ENCODE measurements at regions not wholly inside any gene's neighbourhood (a gene's known extent, or its start where the extent isn't known, plus 50 kb on each side); places are given as distances from the start of the nearest gene placed in this dataset.
"Not testable (repeated sequence)": the region's sequence is repeated elsewhere in the genome, so short reads cannot be mapped to it uniquely, and the experiment has no call there.

- no peak for DNase-seq
Observed at GRCh38 chr10:130929422-130930325, 381.8 kb downstream of the TCERG1L start.

GRCh38 chr10:130930821-130931220 lies 380.7 kb downstream of the TCERG1L start:
- no peak for DNase-seq

- no peak for DNase-seq
Observed at GRCh38 chr10:130931256-130931655, 380.3 kb downstream of the TCERG1L start.

- no peak for DNase-seq
Observed at GRCh38 chr10:130932326-130933007, 379.1 kb downstream of the TCERG1L start.

GRCh38 chr10:130933008-130933390 lies 378.5 kb downstream of the TCERG1L start:
- no peak for DNase-seq

- DNase-seq = no peak
Observed at GRCh38 chr10:130934293-130935127, 377.0 kb downstream of the TCERG1L start.

- no peak for DNase-seq
Observed at GRCh38 chr10:130935128-130935439, 376.4 kb downstream of the TCERG1L start.

- DNase-seq = no peak
Observed at GRCh38 chr10:130935897-130936550, 375.5 kb downstream of the TCERG1L start.

DNA sequence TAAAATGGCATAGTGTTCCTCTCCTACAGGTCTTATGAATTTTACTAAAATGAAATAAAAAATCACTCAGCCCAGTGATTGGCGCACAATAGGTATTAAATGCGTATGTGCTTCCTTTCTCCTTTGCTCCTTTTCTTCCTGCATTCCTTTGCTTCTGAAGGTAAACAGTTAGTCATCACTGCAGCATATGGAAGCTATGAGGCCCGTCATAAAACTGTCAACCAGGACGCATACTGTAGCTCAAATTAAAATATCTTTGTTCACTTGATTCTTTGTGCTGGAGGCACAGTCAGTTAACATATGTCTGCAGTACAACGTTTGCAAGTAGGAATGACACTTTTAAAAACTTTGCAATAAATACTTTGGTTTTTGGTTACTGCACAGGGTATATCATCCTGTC lies 374.7 kb downstream of the TCERG1L start:
- no peak for DNase-seq

DNA sequence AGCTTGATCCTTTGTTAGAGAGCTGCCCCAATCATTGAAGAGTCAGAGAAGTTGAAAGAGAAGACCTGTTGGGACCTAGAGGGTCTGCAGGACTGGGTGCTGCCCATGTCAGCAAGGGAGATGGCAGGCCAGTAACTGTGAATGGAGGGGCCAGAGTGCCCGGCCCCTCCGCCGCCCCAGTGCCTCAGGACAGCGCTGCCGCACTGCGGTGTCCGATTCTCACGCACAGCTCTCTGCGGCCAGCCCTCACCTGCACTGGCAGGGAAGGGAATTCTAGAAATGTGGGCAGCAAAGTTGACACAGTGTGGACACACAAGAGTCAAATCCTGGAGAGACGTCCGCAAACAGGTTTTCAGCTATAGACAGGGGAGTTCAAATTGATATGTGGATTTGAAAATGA lies 373.5 kb downstream of the TCERG1L start:
- no peak for DNase-seq

DNA sequence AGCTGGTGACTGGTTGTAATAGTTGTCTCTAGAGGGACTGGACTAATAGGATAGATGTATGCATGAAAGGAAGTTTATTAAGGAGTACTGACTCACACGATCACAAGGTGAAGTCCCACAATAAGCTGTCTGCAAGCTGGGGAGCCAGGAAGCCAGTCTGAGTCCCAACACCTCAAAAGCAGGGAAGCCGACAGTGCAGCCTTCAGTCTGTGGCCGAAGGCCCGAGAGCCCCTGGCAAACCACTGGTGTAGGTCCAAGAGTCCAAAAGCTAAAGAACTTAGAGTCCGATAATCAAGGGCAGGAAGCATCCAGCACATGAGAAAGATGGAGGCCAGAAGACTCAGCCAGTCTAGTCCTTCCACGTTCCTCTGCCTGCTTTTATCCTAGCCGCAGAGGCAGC lies 372.6 kb downstream of the TCERG1L start:
- not testable (repeated sequence) for DNase-seq

- DNase-seq = no peak
Observed at GRCh38 chr10:130941886-130942285, 369.6 kb downstream of the TCERG1L start.

DNA sequence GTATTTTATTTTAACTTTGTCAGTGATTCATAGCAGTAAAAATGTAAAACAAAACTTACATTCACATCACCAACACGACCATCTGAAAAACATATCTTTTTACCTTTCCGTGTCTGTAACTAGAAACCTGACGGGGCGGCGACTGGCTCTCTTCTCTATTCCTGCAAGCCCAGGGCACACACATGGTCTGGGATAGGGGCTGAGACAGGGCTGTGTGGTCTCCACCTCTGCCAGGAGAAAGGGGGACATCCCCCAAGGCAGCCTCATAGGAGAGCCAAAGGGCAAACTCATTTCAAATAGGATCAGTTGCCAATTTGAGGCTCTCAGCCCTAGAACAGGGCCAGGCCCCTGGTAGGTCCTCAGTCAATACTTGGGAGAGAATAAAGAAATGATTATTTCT lies 359.4 kb downstream of the TCERG1L start:
- no peak for DNase-seq

GRCh38 chr10:130954326-130954905 lies 357.1 kb downstream of the TCERG1L start:
- no peak for DNase-seq

DNA sequence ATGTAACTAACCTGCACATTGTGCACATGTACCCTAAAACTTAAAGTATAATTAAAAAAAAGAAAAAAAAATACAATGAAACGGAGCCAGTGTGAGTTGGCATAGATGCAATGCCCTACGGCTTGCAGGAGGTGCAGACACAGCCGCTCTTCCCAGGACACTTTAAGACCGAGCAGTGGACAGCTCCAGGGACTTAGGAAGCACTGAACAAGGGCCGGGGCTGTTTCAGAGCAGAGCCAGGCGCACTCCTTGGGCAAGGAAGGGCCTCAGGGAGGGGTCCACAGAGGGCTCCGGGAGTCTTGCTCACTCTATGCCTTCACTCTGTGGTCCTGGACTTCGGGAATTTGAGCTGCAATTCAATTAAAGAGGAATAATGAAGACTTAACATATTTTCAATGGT lies 355.3 kb downstream of the TCERG1L start:
- DNase-seq = no peak

DNA sequence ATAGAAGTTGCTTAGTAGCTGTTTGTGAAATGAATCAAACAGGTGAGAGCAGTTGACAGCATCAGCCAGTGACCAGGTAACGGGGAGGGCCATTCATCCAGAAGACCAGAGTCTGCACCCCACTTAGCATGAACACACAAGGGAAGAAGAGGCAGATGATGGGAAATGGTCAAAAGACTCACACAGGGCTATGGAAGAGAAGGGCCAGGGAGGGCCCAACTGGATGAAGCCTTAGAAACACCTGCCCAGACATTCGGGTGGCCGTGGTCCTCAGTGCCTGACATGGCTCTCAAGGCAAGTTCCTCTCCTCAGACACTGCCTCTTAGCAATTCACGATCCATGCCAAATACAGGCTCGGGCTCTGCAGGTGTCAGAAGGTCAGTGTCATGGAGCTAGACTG lies 354.1 kb downstream of the TCERG1L start:
- DNase-seq = no peak

- DNase-seq = no peak
Observed at GRCh38 chr10:130958003-130958402, 353.5 kb downstream of the TCERG1L start.

DNA sequence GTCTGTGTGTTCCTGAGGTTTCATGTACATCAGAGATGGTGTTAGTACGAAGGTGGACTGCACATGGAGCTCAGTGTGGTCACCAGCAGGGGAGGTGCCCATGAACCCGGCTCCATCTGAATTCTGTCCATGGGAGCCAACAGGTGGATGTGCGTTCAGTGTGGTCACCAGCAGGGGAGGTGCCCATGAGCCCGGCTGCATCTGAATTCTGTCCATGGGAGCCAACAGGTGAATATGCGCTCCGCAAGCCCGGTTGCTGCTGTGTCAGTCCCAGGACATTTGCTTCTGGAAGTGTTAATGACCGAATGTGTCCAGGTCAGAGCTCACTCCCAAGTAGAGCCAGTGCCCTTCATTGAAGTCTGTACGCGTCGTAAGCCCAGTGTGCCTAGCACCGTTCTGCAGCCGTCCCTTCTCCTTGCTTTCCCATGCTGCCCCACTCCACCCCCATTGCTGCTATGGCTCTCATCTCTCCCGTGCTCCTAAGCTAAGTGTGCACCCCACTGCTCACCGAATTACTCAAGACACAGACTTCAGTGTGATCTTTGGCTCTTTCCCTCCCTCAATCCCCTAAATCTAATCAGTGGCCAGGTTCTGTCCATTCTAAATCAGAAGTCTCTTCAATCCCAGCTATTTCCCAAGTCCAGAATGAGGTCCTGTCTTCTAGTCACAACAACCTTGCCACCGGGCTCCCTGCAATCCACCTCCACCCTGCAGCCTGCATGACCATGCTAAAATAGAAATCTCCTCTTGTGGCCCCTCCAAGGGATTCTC lies 352.4 kb downstream of the TCERG1L start:
- DNase-seq = no peak

DNA sequence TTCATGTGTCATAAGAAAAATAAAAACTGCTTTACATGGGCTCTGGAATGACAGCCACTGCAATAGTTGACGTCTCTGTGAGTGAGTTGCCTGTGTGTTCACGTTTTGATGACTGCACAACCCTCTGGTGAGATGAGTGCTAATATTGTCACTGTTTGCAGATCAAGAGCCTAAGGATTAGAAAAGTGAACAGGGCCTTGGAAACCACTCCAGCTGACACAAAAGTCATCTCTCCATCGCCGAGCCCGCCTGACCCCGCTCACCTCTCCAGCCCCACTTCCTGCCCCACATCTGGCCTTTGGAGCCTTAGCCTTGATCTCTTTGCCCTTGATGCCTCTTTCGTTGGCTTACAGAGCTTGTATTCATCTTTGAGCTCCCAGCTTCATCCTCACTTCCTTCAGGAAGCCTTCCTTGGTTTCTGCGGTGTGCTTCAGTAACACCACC lies 351.7 kb downstream of the TCERG1L start:
- DNase-seq = no peak

DNA sequence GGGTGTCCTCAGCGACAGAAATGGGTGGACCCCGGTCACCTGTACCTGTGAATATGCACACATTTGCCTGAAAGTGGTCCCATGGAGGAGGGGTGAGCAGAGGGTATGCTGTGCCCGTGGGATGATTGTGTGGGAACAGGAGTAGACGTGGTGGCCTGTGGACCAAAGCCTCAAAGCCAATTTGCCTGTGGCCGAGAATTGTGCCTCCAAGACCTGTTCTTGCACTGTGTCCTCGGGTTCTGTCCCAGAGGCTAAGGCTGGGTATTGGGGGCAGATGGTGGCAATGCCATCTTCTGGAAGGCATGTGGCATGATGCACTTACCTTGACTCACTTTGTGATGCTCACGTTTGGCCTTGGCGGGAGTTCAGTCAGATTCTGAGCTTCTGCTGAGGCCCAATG lies 351.0 kb downstream of the TCERG1L start:
- DNase-seq = no peak

GRCh38 chr10:130961506-130962239 lies 349.8 kb downstream of the TCERG1L start:
- DNase-seq = no peak

All from DMS 273 treated with DMSO at 0.1 percent for 48 hours (cell line).